Trophoblast cell (in vitro differentiated cells and primary cell): ENCODE measurements at regions not wholly inside any gene's neighbourhood (a gene's known extent, or its start where the extent isn't known, plus 50 kb on each side); places are given as distances from the start of the nearest gene placed in this dataset.

ENCODE experiments used
- DNase-seq, 2 donors: peaks; one replicate each; pipeline ENCODE4 v3.0.0-alpha.2; 2016
- H2AFZ ChIP-seq: 2 replicates; pipeline ENCODE4 v1.6.1; 2013; ENCODE audit warnings: low read length, moderate library complexity, mild to moderate bottlenecking; ENCODE audit not compliant: insufficient read depth, poor library complexity
- H2AK5ac ChIP-seq: 2 replicates; pipeline ENCODE4 v1.6.1; 2013; ENCODE audit warnings: mild to moderate bottlenecking, low read length
- H2BK120ac ChIP-seq: 2 replicates; pipeline ENCODE4 v1.6.1; 2013; ENCODE audit warnings: low read length, mild to moderate bottlenecking, moderate library complexity; ENCODE audit not compliant: insufficient read depth, poor library complexity
- H2BK12ac ChIP-seq: 2 replicates; pipeline ENCODE4 v1.6.1; 2013; ENCODE audit warnings: mild to moderate bottlenecking, low read length, moderate library complexity
- H2BK5ac ChIP-seq: 2 replicates; pipeline ENCODE4 v1.6.1; 2013; ENCODE audit warnings: low read length, low read depth, moderate library complexity, mild to moderate bottlenecking; ENCODE audit not compliant: poor library complexity
- H3K14ac ChIP-seq: 2 replicates; pipeline ENCODE4 v1.6.1; 2013; ENCODE audit warnings: mild to moderate bottlenecking, low read length
- H3K18ac ChIP-seq: 2 replicates; pipeline ENCODE4 v1.6.1; 2013; ENCODE audit warnings: mild to moderate bottlenecking, low read length
- H3K23ac ChIP-seq: 2 replicates; pipeline ENCODE4 v1.6.1; 2013; ENCODE audit warnings: low read length
- H3K27ac ChIP-seq: 2 replicates; pipeline ENCODE4 v1.5.1; 2013; ENCODE audit warnings: low read depth, mild to moderate bottlenecking, inconsistent platforms, low read length, moderate library complexity
- H3K27me3 ChIP-seq: 2 replicates; pipeline ENCODE4 v1.6.1; 2013; ENCODE audit warnings: inconsistent platforms, mild to moderate bottlenecking, low read length, moderate library complexity; ENCODE audit not compliant: insufficient read depth
- H3K36me3 ChIP-seq, 2 experiments: 1 replicate in 1 of 2; 2 replicates in 1 of 2; pipeline ENCODE4 v1.6.1; 2013; ENCODE audit warnings: low read length in 2 of 2, mild to moderate bottlenecking in 2 of 2, moderate library complexity in 1 of 2; ENCODE audit not compliant: insufficient read depth in 2 of 2, control insufficient read depth in 1 of 2
- H3K4ac ChIP-seq: 2 replicates; pipeline ENCODE4 v1.6.1; 2013; ENCODE audit warnings: low read depth, mild to moderate bottlenecking, low read length, moderate library complexity
- H3K4me1 ChIP-seq, 2 experiments: 1 replicate in 1 of 2; 2 replicates in 1 of 2; pipeline ENCODE4 v1.6.1; 2013; ENCODE audit warnings: low read length in 2 of 2, mild to moderate bottlenecking in 2 of 2, moderate library complexity in 1 of 2; ENCODE audit not compliant: insufficient read depth in 2 of 2, control insufficient read depth in 1 of 2
- H3K4me2 ChIP-seq: 2 replicates; pipeline ENCODE4 v1.6.1; 2013; ENCODE audit warnings: inconsistent platforms, mild to moderate bottlenecking, low read length, moderate library complexity
- H3K4me3 ChIP-seq: 2 replicates; pipeline ENCODE4 v1.5.1; 2013; ENCODE audit warnings: mild to moderate bottlenecking, low read depth, low read length, inconsistent platforms
- H3K79me1 ChIP-seq: one replicate; pipeline ENCODE4 v1.6.1; 2013; ENCODE audit warnings: low read length
- H3K79me2 ChIP-seq: 2 replicates; pipeline ENCODE4 v1.6.1; 2013; ENCODE audit warnings: low read length, mild to moderate bottlenecking; ENCODE audit not compliant: control insufficient read depth, insufficient read depth, poor library complexity
- H3K9ac ChIP-seq: 2 replicates; pipeline ENCODE4 v1.6.1; 2013; ENCODE audit warnings: mild to moderate bottlenecking, low read length
- H3K9me3 ChIP-seq: 2 replicates; pipeline ENCODE4 v1.6.1; 2013; ENCODE audit warnings: low read depth, mild to moderate bottlenecking, control low read depth, inconsistent platforms, low read length; ENCODE audit not compliant: insufficient read depth
- H4K12ac ChIP-seq: 2 replicates; pipeline ENCODE4 v1.6.1; 2013; ENCODE audit warnings: low read depth, mild to moderate bottlenecking, low read length, moderate library complexity
- H4K8ac ChIP-seq: 2 replicates; pipeline ENCODE4 v1.6.1; 2013; ENCODE audit warnings: low read depth, mild to moderate bottlenecking, low read length, moderate library complexity
- H4K91ac ChIP-seq: one replicate; pipeline ENCODE4 v1.6.1; 2013; ENCODE audit warnings: low read depth, mild to moderate bottlenecking, low read length, moderate library complexity
- WGBS: extraction: QIAGEN DNeasy Blood & Tissue Kit; methylation state at CpG from one replicate; pipeline ENCODE4 v1.1.7; 2013; ENCODE audit warnings: missing lambda C conversion rate; ENCODE audit not compliant: insufficient read length, insufficient coverage; ENCODE audit errors: extremely low coverage; 5-methylcytosine and 5-hydroxymethylcytosine counted together

- H3K18ac ChIP-seq: no peak overlapping the region
- no peak overlapping the region for H3K14ac ChIP-seq
- no peak overlapping the region for H3K4me3 ChIP-seq
- no peak overlapping the region for H4K12ac ChIP-seq
- no CpG with 5 or more reads among the region's 1 CpG for WGBS
- no peaks in the 10 kb centered on the region for H3K79me2 ChIP-seq
- no peak overlapping the region for H2AK5ac ChIP-seq
- no peak overlapping the region for H2BK120ac ChIP-seq
- H3K27ac ChIP-seq: no peak overlapping the region
- no peak overlapping the region for H3K9ac ChIP-seq
- H3K23ac ChIP-seq: no peak overlapping the region
- peaks cover 0 to 3% of the 10 kb centered on the region in 2 experiments for H3K4me1 ChIP-seq
- H2BK12ac ChIP-seq: no peak overlapping the region
- no peaks in the 10 kb centered on the region for H3K79me1 ChIP-seq
- no peak overlapping the region for H2BK5ac ChIP-seq
- no peaks in the 10 kb centered on the region for H3K36me3 ChIP-seq
- H3K27me3 ChIP-seq: no peaks in the 10 kb centered on the region
- H3K4me2 ChIP-seq: no peak overlapping the region
- H4K91ac ChIP-seq: no peak overlapping the region
- H4K8ac ChIP-seq: no peak overlapping the region
- H2AFZ ChIP-seq: no peak overlapping the region
- no peak for DNase-seq
- no peaks in the 10 kb centered on the region for H3K9me3 ChIP-seq
- H3K4ac ChIP-seq: no peak overlapping the region
Measured at GRCh38 chr4:173880897-173881296, 350.9 kb upstream of the HAND2 start.

GRCh38 chr4:173879509-173879908, 349.5 kb upstream of the HAND2 start:
- Histone ChIP-seq H3K79me2 (no peaks in the 10 kb centered on the region), H3K4me3 (no peak overlapping the region), H3K27me3 (no peaks in the 10 kb centered on the region), H2AFZ (no peak overlapping the region), H4K8ac (no peak overlapping the region), H2AK5ac (no peak overlapping the region), H3K4me2 (no peak overlapping the region), H2BK5ac (no peak overlapping the region), H3K9me3 (no peaks in the 10 kb centered on the region), H4K91ac (no peak overlapping the region), H3K4ac (no peak overlapping the region), H3K79me1 (no peaks in the 10 kb centered on the region), H3K18ac (no peak overlapping the region), H4K12ac (no peak overlapping the region), H3K4me1 (peaks cover 0 to 3% of the 10 kb centered on the region in 2 experiments), H3K14ac (no peak overlapping the region), H2BK120ac (no peak overlapping the region), H3K23ac (no peak overlapping the region), H3K27ac (no peak overlapping the region), H3K36me3 (no peaks in the 10 kb centered on the region), H3K9ac (no peak overlapping the region), H2BK12ac (no peak overlapping the region)
- no CpG with 5 or more reads among the region's 5 CpGs for WGBS
- DNase-seq: no peak

- no peak overlapping the region for H4K91ac ChIP-seq
- H4K8ac ChIP-seq: no peak overlapping the region
- no peak overlapping the region for H3K9ac ChIP-seq
- H2BK120ac ChIP-seq: no peak overlapping the region
- no peaks in the 10 kb centered on the region for H3K27me3 ChIP-seq
- H2AFZ ChIP-seq: no peak overlapping the region
- no peaks in the 10 kb centered on the region for H3K79me2 ChIP-seq
- no peak overlapping the region for H4K12ac ChIP-seq
- peak; percentile 31 to 39 for DNase-seq
- H3K79me1 ChIP-seq: no peaks in the 10 kb centered on the region
- H2BK12ac ChIP-seq: no peak overlapping the region
- H3K18ac ChIP-seq: no peak overlapping the region
- H3K14ac ChIP-seq: no peak overlapping the region
- peaks cover 0 to 3% of the 10 kb centered on the region in 2 experiments for H3K4me1 ChIP-seq
- H3K4me2 ChIP-seq: no peak overlapping the region
- H3K36me3 ChIP-seq: no peaks in the 10 kb centered on the region
- H3K9me3 ChIP-seq: no peaks in the 10 kb centered on the region
- H3K4me3 ChIP-seq: no peak overlapping the region
- H3K23ac ChIP-seq: no peak overlapping the region
- no peak overlapping the region for H2AK5ac ChIP-seq
- H3K27ac ChIP-seq: no peak overlapping the region
- WGBS: no CpG with 5 or more reads among the region's 5 CpGs
- no peak overlapping the region for H3K4ac ChIP-seq
- H2BK5ac ChIP-seq: no peak overlapping the region
Measured at GRCh38 chr4:173878701-173879100, 348.7 kb upstream of the HAND2 start.

DNA sequence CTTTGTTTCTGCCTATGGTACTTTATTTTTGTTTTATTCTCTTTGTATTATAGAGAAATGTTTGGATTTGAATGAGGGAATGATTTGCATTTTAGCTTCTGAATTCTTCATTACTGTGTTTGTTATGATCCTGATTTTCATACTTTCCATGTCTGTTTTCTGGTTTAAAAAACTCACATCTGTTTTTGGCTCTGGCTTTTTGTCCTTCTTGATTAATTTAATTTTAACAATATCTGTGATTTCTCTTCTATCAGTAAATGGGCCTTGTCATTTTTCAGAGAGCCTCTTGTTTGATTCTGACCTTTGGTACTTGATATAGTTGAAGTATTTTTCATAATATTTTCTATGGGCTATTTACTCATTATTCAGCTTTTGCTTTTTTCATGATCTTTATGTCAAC, 341.6 kb upstream of the HAND2 start:
- Histone ChIP-seq H2AFZ (no peak overlapping the region), H3K79me2 (no peaks in the 10 kb centered on the region), H2BK5ac (no peak overlapping the region), H3K14ac (no peak overlapping the region), H4K8ac (no peak overlapping the region), H4K91ac (no peak overlapping the region), H3K27me3 (no peaks in the 10 kb centered on the region), H3K36me3 (no peaks in the 10 kb centered on the region), H2BK120ac (no peak overlapping the region), H3K9me3 (no peaks in the 10 kb centered on the region), H4K12ac (no peak overlapping the region), H3K4me1 (no peaks in the 10 kb centered on the region), H3K4me2 (no peak overlapping the region), H3K18ac (no peak overlapping the region), H3K4ac (no peak overlapping the region), H3K23ac (no peak overlapping the region), H3K27ac (no peak overlapping the region), H3K4me3 (no peak overlapping the region), H2BK12ac (no peak overlapping the region), H2AK5ac (no peak overlapping the region), H3K79me1 (no peaks in the 10 kb centered on the region), H3K9ac (no peak overlapping the region)
- DNase-seq: no peak
